Activated naive CD4-positive, alpha-beta T cell treated with anti-CD3 and anti-CD28 coated beads for 36 hours (primary cell): ENCODE measurements at regions not wholly inside any gene's neighbourhood (a gene's known extent, or its start where the extent isn't known, plus 50 kb on each side); places are given as distances from the start of the nearest gene placed in this dataset.

Experiments
- CTCF ChIA-PET: fragments of 350-600 bp; sonication (Branson Sonifier 250); formaldehyde crosslinking; loops from one replicate; lab custom pipeline; 2021; ENCODE audit warnings: antibody characterized with exemption; lab: Charles Lee
- DNase-seq: peaks from one replicate; pipeline ENCODE4 v3.0.0-alpha.2; 2020
- H3K27ac Mint-ChIP-seq: one replicate; pipeline ENCODE4 v1.8.0; 2021; ENCODE audit warnings: mild to moderate bottlenecking, mixed read lengths
- H3K27me3 Mint-ChIP-seq: one replicate; pipeline ENCODE4 v1.8.0; 2021; ENCODE audit warnings: low read depth, mixed read lengths
- H3K36me3 Mint-ChIP-seq: one replicate; pipeline ENCODE4 v1.8.0; 2021; ENCODE audit warnings: low read depth, mixed read lengths
- H3K4me1 Mint-ChIP-seq: one replicate; pipeline ENCODE4 v1.8.0; 2021; ENCODE audit warnings: low read depth, mixed read lengths
- H3K4me3 Mint-ChIP-seq: one replicate; pipeline ENCODE4 v1.8.0; 2021; ENCODE audit warnings: mild to moderate bottlenecking, moderate library complexity, mixed read lengths
- H3K9me3 Mint-ChIP-seq: one replicate; pipeline ENCODE4 v1.8.0; 2021; ENCODE audit warnings: mixed read lengths
- intact Hi-C: fragments of 100-400 bp; cut with micrococcal nuclease; formaldehyde crosslinking; loops from one replicate; pipeline ENCODE4 v1.15.1; 2023

GRCh38 chr5:163670036-163670435 is 164.6 kb downstream of the MAT2B start:
- Mint-ChIP-seq H3K36me3 (no peaks in the 10 kb centered on the region), H3K27ac (no peak overlapping the region), H3K9me3 (no peaks in the 10 kb centered on the region), H3K27me3 (no peaks in the 10 kb centered on the region), H3K4me1 (no peaks in the 10 kb centered on the region), H3K4me3 (no peak overlapping the region)
- DNase-seq = no peak
- intact Hi-C loops = no loop called here
- CTCF ChIA-PET = no interaction called here

GRCh38 chr5:163677092-163677491 is 171.7 kb downstream of the MAT2B start:
- Mint-ChIP-seq H3K27me3 (no peaks in the 10 kb centered on the region), H3K27ac (no peak overlapping the region), H3K9me3 (no peaks in the 10 kb centered on the region), H3K4me1 (no peaks in the 10 kb centered on the region), H3K36me3 (no peaks in the 10 kb centered on the region), H3K4me3 (no peak overlapping the region)
- intact Hi-C loops = no loop called here
- CTCF ChIA-PET = no interaction called here
- DNase-seq = no peak

- no peak overlapping the region for H3K27ac Mint-ChIP-seq
- no peaks in the 10 kb centered on the region for H3K9me3 Mint-ChIP-seq
- no peak for DNase-seq
These were observed 176.8 kb downstream of the MAT2B start for GRCh38 chr5:163682234-163682633.

GRCh38 chr5:163687414-163687813 is 182.0 kb downstream of the MAT2B start:
- CTCF ChIA-PET = no interaction called here
- Mint-ChIP-seq H3K4me1 (no peaks in the 10 kb centered on the region), H3K27me3 (no peaks in the 10 kb centered on the region), H3K27ac (no peak overlapping the region), H3K9me3 (no peaks in the 10 kb centered on the region), H3K36me3 (no peaks in the 10 kb centered on the region), H3K4me3 (no peak overlapping the region)
- DNase-seq = no peak
- intact Hi-C loops = no loop called here

More at GRCh38 chr5:163682234-163682633, 176.8 kb downstream of the MAT2B start:
- H3K4me3 Mint-ChIP-seq = no peak overlapping the region
- intact Hi-C loops = no loop called here
- no peaks in the 10 kb centered on the region for H3K36me3 Mint-ChIP-seq
- CTCF ChIA-PET = interaction anchor here (0.5 kb wide), 1 partner anchor 9 kb away, joined by 5 read pairs; no protein-coding TSS in a partner anchor
- peaks cover 2% of the 10 kb centered on the region for H3K27me3 Mint-ChIP-seq
- H3K4me1 Mint-ChIP-seq = no peaks in the 10 kb centered on the region

- Mint-ChIP-seq H3K4me3 (no peak overlapping the region), H3K27ac (no peak overlapping the region), H3K4me1 (no peaks in the 10 kb centered on the region), H3K9me3 (no peaks in the 10 kb centered on the region), H3K27me3 (peaks cover 2% of the 10 kb centered on the region), H3K36me3 (no peaks in the 10 kb centered on the region)
- intact Hi-C loops = no loop called here
- DNase-seq = no peak
- CTCF ChIA-PET = interaction anchor here (0.5 to 1.0 kb wide), 2 partner anchors 16 to 151 kb away, joined by 3 to 5 read pairs; no protein-coding TSS in a partner anchor
These were observed 186.7 kb downstream of the MAT2B start for GRCh38 chr5:163692091-163692490.

- intact Hi-C loops = loop anchor here (1.0 kb wide), 1 partner anchor 808 kb away; no protein-coding TSS in a partner anchor
- Mint-ChIP-seq H3K9me3 (no peaks in the 10 kb centered on the region), H3K27ac (no peak overlapping the region), H3K4me3 (no peak overlapping the region), H3K27me3 (peaks cover 2% of the 10 kb centered on the region), H3K4me1 (no peaks in the 10 kb centered on the region), H3K36me3 (no peaks in the 10 kb centered on the region)
- CTCF ChIA-PET = interaction anchor here (0.5 kb wide), 1 partner anchor 43 kb away, joined by 5 read pairs; no protein-coding TSS in a partner anchor
- DNase-seq = peak; percentile 4
These were observed 190.6 kb downstream of the MAT2B start for GRCh38 chr5:163695830-163696578.

GRCh38 chr5:163696579-163696887 is 191.1 kb downstream of the MAT2B start:
- Mint-ChIP-seq H3K36me3 (no peaks in the 10 kb centered on the region), H3K27ac (no peak overlapping the region), H3K4me3 (no peak overlapping the region), H3K27me3 (peaks cover 2% of the 10 kb centered on the region), H3K9me3 (no peaks in the 10 kb centered on the region), H3K4me1 (no peaks in the 10 kb centered on the region)
- DNase-seq = no peak
- CTCF ChIA-PET = no interaction called here
- intact Hi-C loops = loop anchor here (1.0 kb wide), 1 partner anchor 808 kb away; no protein-coding TSS in a partner anchor

- H3K4me1 Mint-ChIP-seq = no peaks in the 10 kb centered on the region
- CTCF ChIA-PET = no interaction called here
- H3K4me3 Mint-ChIP-seq = no peak overlapping the region
- peaks cover 11% of the 10 kb centered on the region for H3K27me3 Mint-ChIP-seq
- no peak for DNase-seq
- H3K27ac Mint-ChIP-seq = no peak overlapping the region
- H3K9me3 Mint-ChIP-seq = no peaks in the 10 kb centered on the region
- intact Hi-C loops = no loop called here
- no peaks in the 10 kb centered on the region for H3K36me3 Mint-ChIP-seq
These were observed 200.8 kb downstream of the MAT2B start for GRCh38 chr5:163706053-163706771.

- H3K4me1 Mint-ChIP-seq = no peaks in the 10 kb centered on the region
These were observed 206.6 kb downstream of the MAT2B start for GRCh38 chr5:163712011-163712410.

GRCh38 chr5:163718272-163718671 is 212.9 kb downstream of the MAT2B start:
- CTCF ChIA-PET = no interaction called here
- no peak overlapping the region for H3K4me3 Mint-ChIP-seq
- DNase-seq = no peak
- no peaks in the 10 kb centered on the region for H3K4me1 Mint-ChIP-seq
- no peak overlapping the region for H3K27ac Mint-ChIP-seq
- peaks cover 2% of the 10 kb centered on the region for H3K27me3 Mint-ChIP-seq
- intact Hi-C loops = no loop called here
- H3K9me3 Mint-ChIP-seq = peaks cover 3% of the 10 kb centered on the region
- no peaks in the 10 kb centered on the region for H3K36me3 Mint-ChIP-seq

More at GRCh38 chr5:163712011-163712410, 206.6 kb downstream of the MAT2B start:
- no peaks in the 10 kb centered on the region for H3K36me3 Mint-ChIP-seq
- DNase-seq = no peak
- H3K27me3 Mint-ChIP-seq = peaks cover 3% of the 10 kb centered on the region
- no peak overlapping the region for H3K4me3 Mint-ChIP-seq
- CTCF ChIA-PET = no interaction called here
- no peak overlapping the region for H3K27ac Mint-ChIP-seq
- H3K9me3 Mint-ChIP-seq = peaks cover 3% of the 10 kb centered on the region
- intact Hi-C loops = no loop called here

- no peak for DNase-seq
- intact Hi-C loops = no loop called here
- Mint-ChIP-seq H3K9me3 (no peaks in the 10 kb centered on the region), H3K36me3 (no peaks in the 10 kb centered on the region), H3K27ac (no peak overlapping the region), H3K4me3 (no peak overlapping the region), H3K27me3 (peaks cover 2% of the 10 kb centered on the region), H3K4me1 (no peaks in the 10 kb centered on the region)
- CTCF ChIA-PET = no interaction called here
These were observed 218.9 kb downstream of the MAT2B start for GRCh38 chr5:163724305-163724704.

GRCh38 chr5:163727028-163727427 is 221.6 kb downstream of the MAT2B start:
- no peaks in the 10 kb centered on the region for H3K9me3 Mint-ChIP-seq

More at GRCh38 chr5:163727028-163727427, 221.6 kb downstream of the MAT2B start:
- intact Hi-C loops = no loop called here
- Mint-ChIP-seq H3K4me3 (no peak overlapping the region), H3K4me1 (no peaks in the 10 kb centered on the region), H3K27me3 (no peaks in the 10 kb centered on the region), H3K36me3 (no peaks in the 10 kb centered on the region), H3K27ac (no peak overlapping the region)
- CTCF ChIA-PET = interaction anchor here (0.6 kb wide), 1 partner anchor 101 kb away, joined by 3 read pairs; no protein-coding TSS in a partner anchor
- DNase-seq = no peak
